ENCODE measurements at regions not wholly inside any gene's neighbourhood (a gene's known extent, or its start where the extent isn't known, plus 50 kb on each side); places are given as distances from the start of the nearest gene placed in this dataset.

DNA sequence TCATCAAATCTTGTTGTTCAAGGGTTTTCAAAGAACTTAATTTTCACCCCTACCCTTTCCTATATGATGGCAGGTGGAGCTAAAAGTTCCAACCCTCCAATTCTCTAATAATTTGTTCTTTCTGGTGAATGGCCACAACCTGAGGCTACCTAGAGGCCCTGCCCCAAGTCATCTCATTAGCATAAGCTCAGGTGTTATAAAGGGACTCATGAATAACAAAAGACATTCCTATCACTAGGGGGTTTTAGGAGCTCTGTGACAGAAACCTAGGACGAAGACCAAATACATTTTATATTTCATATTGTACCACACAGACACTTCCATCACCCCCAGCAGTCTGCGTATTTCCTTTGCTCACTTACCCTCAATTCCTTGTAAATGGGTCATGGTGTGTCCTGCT is 483.6 kb upstream of the EPHA6 start:
- TF ChIP-seq ETV6 (CRISPR knock-in tag; IDR thresholded peaks at IDR 0.05) (no peak), GTF2I (CRISPR knock-in tag; conservative IDR thresholded peaks at IDR 0.05) (no peak), TP53 (CRISPR knock-in tag; IDR thresholded peaks at IDR 0.05) (no peak), ZNF263 (CRISPR knock-in tag; IDR thresholded peaks at IDR 0.05; ENCODE audit: low read depth) (no peak), PRRX2 (CRISPR knock-in tag; IDR thresholded peaks at IDR 0.05) (no peak), ZNF396 (CRISPR knock-in tag; IDR thresholded peaks at IDR 0.05; ENCODE audit: borderline replicate concordance) (no peak), SP1 (CRISPR knock-in tag; conservative IDR thresholded peaks at IDR 0.05) (no peak), EMX1 (CRISPR knock-in tag; IDR thresholded peaks at IDR 0.05) (no peak), SMAD4 (CRISPR knock-in tag; IDR thresholded peaks at IDR 0.05) (no peak), KAT7 (CRISPR knock-in tag; IDR thresholded peaks at IDR 0.05; ENCODE audit: borderline replicate concordance) (no peak)
- TF ChIP-seq, protein P1, sequence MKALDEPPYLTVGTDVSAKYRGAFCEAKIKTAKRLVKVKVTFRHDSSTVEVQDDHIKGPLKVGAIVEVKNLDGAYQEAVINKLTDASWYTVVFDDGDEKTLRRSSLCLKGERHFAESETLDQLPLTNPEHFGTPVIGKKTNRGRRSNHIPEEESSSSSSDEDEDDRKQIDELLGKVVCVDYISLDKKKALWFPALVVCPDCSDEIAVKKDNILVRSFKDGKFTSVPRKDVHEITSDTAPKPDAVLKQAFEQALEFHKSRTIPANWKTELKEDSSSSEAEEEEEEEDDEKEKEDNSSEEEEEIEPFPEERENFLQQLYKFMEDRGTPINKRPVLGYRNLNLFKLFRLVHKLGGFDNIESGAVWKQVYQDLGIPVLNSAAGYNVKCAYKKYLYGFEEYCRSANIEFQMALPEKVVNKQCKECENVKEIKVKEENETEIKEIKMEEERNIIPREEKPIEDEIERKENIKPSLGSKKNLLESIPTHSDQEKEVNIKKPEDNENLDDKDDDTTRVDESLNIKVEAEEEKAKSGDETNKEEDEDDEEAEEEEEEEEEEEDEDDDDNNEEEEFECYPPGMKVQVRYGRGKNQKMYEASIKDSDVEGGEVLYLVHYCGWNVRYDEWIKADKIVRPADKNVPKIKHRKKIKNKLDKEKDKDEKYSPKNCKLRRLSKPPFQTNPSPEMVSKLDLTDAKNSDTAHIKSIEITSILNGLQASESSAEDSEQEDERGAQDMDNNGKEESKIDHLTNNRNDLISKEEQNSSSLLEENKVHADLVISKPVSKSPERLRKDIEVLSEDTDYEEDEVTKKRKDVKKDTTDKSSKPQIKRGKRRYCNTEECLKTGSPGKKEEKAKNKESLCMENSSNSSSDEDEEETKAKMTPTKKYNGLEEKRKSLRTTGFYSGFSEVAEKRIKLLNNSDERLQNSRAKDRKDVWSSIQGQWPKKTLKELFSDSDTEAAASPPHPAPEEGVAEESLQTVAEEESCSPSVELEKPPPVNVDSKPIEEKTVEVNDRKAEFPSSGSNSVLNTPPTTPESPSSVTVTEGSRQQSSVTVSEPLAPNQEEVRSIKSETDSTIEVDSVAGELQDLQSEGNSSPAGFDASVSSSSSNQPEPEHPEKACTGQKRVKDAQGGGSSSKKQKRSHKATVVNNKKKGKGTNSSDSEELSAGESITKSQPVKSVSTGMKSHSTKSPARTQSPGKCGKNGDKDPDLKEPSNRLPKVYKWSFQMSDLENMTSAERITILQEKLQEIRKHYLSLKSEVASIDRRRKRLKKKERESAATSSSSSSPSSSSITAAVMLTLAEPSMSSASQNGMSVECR (CRISPR knock-in tag; IDR thresholded peaks at IDR 0.05; ENCODE audit: borderline replicate concordance) = no peak
- TF ChIP-seq, protein P2, sequence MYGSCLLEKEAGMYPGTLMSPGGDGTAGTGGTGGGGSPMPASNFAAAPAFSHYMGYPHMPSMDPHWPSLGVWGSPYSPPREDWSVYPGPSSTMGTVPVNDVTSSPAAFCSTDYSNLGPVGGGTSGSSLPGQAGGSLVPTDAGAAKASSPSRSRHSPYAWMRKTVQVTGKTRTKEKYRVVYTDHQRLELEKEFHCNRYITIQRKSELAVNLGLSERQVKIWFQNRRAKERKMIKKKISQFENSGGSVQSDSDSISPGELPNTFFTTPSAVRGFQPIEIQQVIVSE (CRISPR knock-in tag; IDR thresholded peaks at IDR 0.05; ENCODE audit: borderline replicate concordance) = no peak
- TF ChIP-seq, protein P3, sequence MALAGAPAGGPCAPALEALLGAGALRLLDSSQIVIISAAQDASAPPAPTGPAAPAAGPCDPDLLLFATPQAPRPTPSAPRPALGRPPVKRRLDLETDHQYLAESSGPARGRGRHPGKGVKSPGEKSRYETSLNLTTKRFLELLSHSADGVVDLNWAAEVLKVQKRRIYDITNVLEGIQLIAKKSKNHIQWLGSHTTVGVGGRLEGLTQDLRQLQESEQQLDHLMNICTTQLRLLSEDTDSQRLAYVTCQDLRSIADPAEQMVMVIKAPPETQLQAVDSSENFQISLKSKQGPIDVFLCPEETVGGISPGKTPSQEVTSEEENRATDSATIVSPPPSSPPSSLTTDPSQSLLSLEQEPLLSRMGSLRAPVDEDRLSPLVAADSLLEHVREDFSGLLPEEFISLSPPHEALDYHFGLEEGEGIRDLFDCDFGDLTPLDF (CRISPR knock-in tag; IDR thresholded peaks at IDR 0.05) = no peak
- TF ChIP-seq, protein P4, sequence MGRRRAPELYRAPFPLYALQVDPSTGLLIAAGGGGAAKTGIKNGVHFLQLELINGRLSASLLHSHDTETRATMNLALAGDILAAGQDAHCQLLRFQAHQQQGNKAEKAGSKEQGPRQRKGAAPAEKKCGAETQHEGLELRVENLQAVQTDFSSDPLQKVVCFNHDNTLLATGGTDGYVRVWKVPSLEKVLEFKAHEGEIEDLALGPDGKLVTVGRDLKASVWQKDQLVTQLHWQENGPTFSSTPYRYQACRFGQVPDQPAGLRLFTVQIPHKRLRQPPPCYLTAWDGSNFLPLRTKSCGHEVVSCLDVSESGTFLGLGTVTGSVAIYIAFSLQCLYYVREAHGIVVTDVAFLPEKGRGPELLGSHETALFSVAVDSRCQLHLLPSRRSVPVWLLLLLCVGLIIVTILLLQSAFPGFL (CRISPR knock-in tag; IDR thresholded peaks at IDR 0.05; ENCODE audit: borderline replicate concordance) = no peak
- TF ChIP-seq, protein P5, sequence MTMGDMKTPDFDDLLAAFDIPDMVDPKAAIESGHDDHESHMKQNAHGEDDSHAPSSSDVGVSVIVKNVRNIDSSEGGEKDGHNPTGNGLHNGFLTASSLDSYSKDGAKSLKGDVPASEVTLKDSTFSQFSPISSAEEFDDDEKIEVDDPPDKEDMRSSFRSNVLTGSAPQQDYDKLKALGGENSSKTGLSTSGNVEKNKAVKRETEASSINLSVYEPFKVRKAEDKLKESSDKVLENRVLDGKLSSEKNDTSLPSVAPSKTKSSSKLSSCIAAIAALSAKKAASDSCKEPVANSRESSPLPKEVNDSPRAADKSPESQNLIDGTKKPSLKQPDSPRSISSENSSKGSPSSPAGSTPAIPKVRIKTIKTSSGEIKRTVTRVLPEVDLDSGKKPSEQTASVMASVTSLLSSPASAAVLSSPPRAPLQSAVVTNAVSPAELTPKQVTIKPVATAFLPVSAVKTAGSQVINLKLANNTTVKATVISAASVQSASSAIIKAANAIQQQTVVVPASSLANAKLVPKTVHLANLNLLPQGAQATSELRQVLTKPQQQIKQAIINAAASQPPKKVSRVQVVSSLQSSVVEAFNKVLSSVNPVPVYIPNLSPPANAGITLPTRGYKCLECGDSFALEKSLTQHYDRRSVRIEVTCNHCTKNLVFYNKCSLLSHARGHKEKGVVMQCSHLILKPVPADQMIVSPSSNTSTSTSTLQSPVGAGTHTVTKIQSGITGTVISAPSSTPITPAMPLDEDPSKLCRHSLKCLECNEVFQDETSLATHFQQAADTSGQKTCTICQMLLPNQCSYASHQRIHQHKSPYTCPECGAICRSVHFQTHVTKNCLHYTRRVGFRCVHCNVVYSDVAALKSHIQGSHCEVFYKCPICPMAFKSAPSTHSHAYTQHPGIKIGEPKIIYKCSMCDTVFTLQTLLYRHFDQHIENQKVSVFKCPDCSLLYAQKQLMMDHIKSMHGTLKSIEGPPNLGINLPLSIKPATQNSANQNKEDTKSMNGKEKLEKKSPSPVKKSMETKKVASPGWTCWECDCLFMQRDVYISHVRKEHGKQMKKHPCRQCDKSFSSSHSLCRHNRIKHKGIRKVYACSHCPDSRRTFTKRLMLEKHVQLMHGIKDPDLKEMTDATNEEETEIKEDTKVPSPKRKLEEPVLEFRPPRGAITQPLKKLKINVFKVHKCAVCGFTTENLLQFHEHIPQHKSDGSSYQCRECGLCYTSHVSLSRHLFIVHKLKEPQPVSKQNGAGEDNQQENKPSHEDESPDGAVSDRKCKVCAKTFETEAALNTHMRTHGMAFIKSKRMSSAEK (CRISPR knock-in tag; IDR thresholded peaks at IDR 0.05; ENCODE audit: borderline replicate concordance) = no peak
- no peak overlapping the region for H3K27ac Mint-ChIP-seq
- H3K27me3 Mint-ChIP-seq (ENCODE audit: low read depth) = no peaks in the 10 kb centered on the region
- H3K4me1 Mint-ChIP-seq = peaks cover 9% of the 10 kb centered on the region
- peak; percentile 43; the same call in 1 of the 2 replicates for ATAC-seq
- H3K4me3 Mint-ChIP-seq = no peak overlapping the region
- H3K36me3 Mint-ChIP-seq = peaks cover 7% of the 10 kb centered on the region; the same call in 1 of the 2 replicates
- CTCF ChIA-PET = interaction anchor here (0.6 kb wide), 1 partner anchor 1668 kb away, joined by 3 read pairs; no protein-coding TSS in a partner anchor
- DNase-seq (ENCODE audit: low spot score) = no peak
- peaks cover 12% of the 10 kb centered on the region for H3K9me3 Mint-ChIP-seq
- POLR2A ChIA-PET = no interaction called here

Measured in WTC11 (cell line).